Ishikawa (cell line): ENCODE measurements at regions not wholly inside any gene's neighbourhood (a gene's known extent, or its start where the extent isn't known, plus 50 kb on each side); places are given as distances from the start of the nearest gene placed in this dataset.

Experiments used
- FOXM1 ChIP-seq: IDR thresholded peaks from 2 replicates; pipeline ENCODE4 v1.6.1; 2012; ENCODE audit warnings: low read depth, borderline replicate concordance
- TEAD4 ChIP-seq: IDR thresholded peaks from 2 replicates; pipeline ENCODE4 v1.6.1; 2012
- YY1 ChIP-seq: IDR thresholded peaks from 2 replicates; pipeline ENCODE4 v1.6.1; 2012; ENCODE audit warnings: low read depth

GRCh38 chr13:21924958-21925357 lies 254.1 kb downstream of the FGF9 start:
- TF ChIP-seq TEAD4 (no peak), FOXM1 (no peak), YY1 (no peak)
